HUES48 (cell line): ENCODE measurements at regions not wholly inside any gene's neighbourhood (a gene's known extent, or its start where the extent isn't known, plus 50 kb on each side); places are given as distances from the start of the nearest gene placed in this dataset.

Source experiments
- H3K27ac ChIP-seq: one replicate; pipeline ENCODE4 v1.7.0; 2013; ENCODE audit warnings: low read depth, low read length, inconsistent platforms
- H3K27me3 ChIP-seq: 2 replicates; pipeline ENCODE4 v1.6.1; 2013; ENCODE audit warnings: mild to moderate bottlenecking, low read length; ENCODE audit not compliant: control insufficient read depth, insufficient read depth
- H3K36me3 ChIP-seq: 2 replicates; pipeline ENCODE4 v1.6.1; 2013; ENCODE audit warnings: low read length; ENCODE audit not compliant: control insufficient read depth, insufficient read depth
- H3K4me1 ChIP-seq: 2 replicates; pipeline ENCODE4 v1.6.1; 2013; ENCODE audit warnings: mild to moderate bottlenecking, low read length; ENCODE audit not compliant: control insufficient read depth, insufficient read depth
- H3K4me3 ChIP-seq: 2 replicates; pipeline ENCODE4 v1.5.1; 2013; ENCODE audit warnings: mild to moderate bottlenecking, low read depth, low read length
- H3K9ac ChIP-seq: 2 replicates; pipeline ENCODE4 v1.6.1; 2013; ENCODE audit warnings: mild to moderate bottlenecking, low read depth, low read length, moderate library complexity
- H3K9me3 ChIP-seq: 2 replicates; pipeline ENCODE4 v1.6.1; 2013; ENCODE audit warnings: low read length; ENCODE audit not compliant: control insufficient read depth, insufficient read depth

DNA sequence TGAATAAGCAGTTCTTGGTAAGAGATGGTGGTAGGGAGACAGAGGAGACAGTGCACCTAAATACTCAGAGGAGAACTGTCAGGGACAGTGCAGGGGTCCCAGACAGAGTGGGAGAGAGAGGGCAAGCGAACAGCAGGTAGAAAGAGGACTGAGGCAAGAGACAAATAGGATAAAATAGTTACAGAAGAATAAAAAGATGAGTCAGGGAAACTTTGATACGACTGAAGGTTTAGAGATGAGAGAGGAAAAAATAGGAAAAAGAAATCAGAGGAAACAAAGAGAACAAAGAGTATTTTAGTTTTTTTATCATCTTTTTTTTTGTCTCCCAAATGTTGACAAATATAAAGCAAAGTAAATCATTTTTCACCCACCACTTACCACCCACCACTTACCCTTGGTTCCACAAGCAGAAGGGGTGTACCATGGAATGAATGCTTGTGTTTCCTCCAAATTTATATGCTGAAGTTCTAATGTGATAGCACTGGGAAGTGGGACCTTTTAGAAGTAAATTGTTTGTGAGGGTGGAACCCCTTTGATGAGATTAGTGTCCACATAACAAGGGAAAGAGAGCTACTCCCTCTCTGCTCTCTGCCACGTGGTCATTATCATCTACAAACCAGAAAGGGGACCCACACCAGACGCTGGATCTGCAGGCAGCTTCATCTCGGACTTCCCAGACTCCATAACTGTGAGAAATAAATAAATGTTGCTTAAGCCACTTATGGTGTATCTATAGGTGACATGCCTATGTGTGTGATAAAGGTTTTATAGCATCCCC is 292.1 kb downstream of the BTG1 start:
- H3K27ac ChIP-seq = no peak overlapping the region
- no peaks in the 10 kb centered on the region for H3K36me3 ChIP-seq
- no peaks in the 10 kb centered on the region for H3K4me1 ChIP-seq
- no peaks in the 10 kb centered on the region for H3K27me3 ChIP-seq
- no peak overlapping the region for H3K9ac ChIP-seq
- no peaks in the 10 kb centered on the region for H3K9me3 ChIP-seq
- no peak overlapping the region for H3K4me3 ChIP-seq

DNA sequence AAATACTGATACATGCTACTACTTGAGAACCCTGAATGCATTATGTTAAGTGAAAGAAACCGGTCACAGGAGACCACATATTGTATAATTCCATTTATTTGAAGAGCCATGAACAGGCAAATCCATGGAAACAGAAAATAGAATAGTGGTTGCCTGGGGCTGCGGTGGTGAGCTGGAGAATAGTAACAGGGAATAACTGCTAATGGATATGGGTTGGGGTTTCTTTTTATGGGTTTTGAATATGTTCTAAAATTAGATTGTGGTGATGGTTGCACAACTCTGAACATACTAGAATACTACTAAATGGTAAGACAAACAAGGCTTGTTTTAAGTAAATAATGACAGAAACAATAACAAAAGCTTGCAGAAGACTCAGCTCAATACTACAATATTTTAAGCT is 293.0 kb downstream of the BTG1 start:
- H3K9me3 ChIP-seq = no peaks in the 10 kb centered on the region

DNA sequence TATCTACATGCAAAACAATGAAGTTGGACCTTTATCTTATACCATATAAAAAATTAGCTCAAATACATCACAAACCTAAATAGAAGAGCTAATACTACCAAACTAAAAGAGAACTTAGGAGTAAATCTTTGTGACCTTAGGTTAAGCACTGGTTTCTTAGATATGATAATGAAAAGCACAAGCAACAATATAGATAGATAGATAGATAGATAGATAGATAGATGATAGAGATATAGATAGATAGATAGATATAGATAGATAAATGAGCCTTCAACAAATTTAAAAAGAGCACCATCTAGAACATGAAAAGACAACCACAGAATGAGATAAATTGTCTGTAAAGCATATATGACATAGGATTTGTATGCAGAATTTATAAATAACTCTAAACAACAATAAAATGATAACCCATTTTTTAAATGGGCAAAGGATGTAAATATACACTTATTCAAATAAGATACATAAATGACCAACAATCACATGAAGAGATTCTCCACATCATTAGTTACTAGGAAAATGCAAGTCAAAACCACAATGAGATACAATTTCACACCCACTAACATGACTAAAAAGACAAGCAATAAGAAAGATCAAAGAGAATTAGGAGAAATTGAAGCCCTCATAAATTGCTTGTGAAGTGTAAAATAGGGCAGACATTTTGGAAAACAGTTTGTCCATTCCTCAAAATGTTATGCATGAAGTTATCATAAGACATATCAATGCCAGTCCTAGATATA is 293.7 kb downstream of the BTG1 start:
- Histone ChIP-seq H3K4me3 (no peak overlapping the region), H3K27me3 (no peaks in the 10 kb centered on the region), H3K9me3 (no peaks in the 10 kb centered on the region), H3K27ac (no peak overlapping the region), H3K36me3 (no peaks in the 10 kb centered on the region), H3K4me1 (no peaks in the 10 kb centered on the region), H3K9ac (no peak overlapping the region)

More for the DNA sequence above, 293.0 kb downstream of the BTG1 start:
- Histone ChIP-seq H3K4me3 (no peak overlapping the region), H3K36me3 (no peaks in the 10 kb centered on the region), H3K27me3 (no peaks in the 10 kb centered on the region), H3K27ac (no peak overlapping the region), H3K4me1 (no peaks in the 10 kb centered on the region), H3K9ac (no peak overlapping the region)

DNA sequence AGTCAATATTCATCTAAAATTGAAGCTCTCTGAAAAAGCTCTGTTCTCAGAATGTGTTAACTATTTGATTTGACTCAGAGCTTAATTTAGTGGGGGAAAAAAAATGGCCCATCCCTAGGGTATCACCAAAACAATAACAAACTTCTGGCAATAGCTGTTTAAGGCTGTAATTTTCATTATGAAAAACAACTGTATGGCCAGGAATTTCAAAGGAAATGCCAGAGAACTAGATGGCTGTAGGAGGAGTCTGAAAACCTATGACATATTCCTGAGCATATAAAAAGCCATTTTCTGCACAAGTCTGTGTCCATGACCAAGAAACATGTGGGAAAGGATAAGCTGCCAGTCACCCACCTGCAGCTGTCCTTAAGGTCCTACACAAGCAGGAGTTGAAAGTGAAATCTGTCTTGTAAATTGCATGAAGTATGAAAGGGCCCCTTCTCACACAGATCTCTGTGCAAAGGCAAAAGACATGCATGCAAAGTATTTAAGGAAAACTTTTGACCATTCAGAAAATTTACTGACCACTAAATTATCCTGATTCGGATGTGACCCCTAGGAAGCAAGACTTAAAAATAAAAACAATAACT is 299.1 kb downstream of the BTG1 start:
- Histone ChIP-seq H3K27ac (no peak overlapping the region), H3K9me3 (no peaks in the 10 kb centered on the region), H3K9ac (no peak overlapping the region), H3K36me3 (no peaks in the 10 kb centered on the region), H3K4me1 (no peaks in the 10 kb centered on the region), H3K27me3 (no peaks in the 10 kb centered on the region), H3K4me3 (no peak overlapping the region)

DNA sequence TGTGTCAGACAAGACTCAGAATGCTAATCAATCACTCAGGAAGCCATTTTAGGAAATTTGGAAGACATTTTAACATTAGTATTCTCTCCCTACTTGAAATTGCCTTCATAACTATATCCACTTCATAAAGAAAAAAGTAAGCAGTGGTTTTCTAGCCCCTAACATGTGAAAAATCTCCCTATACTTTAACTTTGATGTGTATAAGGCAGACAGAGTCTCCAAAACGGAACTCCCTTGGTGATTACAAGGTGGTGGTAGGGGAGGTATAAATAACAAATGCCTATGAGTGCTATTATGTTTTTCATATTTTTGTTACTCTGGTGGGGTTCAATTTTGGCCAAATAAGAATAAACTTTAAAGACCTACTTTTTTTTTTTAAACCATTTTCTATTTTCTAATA is 300.3 kb downstream of the BTG1 start:
- no peaks in the 10 kb centered on the region for H3K36me3 ChIP-seq
- H3K27ac ChIP-seq = no peak overlapping the region
- H3K27me3 ChIP-seq = no peaks in the 10 kb centered on the region
- H3K4me3 ChIP-seq = no peak overlapping the region
- no peak overlapping the region for H3K9ac ChIP-seq
- no peaks in the 10 kb centered on the region for H3K4me1 ChIP-seq
- no peaks in the 10 kb centered on the region for H3K9me3 ChIP-seq

DNA sequence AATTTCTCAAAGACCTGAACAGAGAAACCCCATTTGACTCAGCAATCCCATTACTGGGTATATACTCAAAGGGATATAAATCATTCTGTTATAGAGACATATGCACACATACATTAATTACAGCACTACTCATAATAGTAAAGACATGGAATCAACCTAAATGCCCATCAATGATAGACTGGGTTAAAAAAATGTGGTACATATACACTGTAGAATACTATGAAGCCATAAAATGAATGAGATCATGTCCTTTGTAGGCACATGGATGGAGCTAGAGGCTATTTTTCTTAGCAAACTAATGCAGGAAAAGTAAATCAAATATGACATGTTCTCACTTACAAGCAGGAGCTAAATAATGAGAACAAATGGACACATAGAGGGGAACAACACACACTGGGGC is 303.8 kb downstream of the BTG1 start:
- no peaks in the 10 kb centered on the region for H3K9me3 ChIP-seq
- H3K4me3 ChIP-seq = no peak overlapping the region
- H3K4me1 ChIP-seq = no peaks in the 10 kb centered on the region
- H3K27ac ChIP-seq = no peak overlapping the region
- no peak overlapping the region for H3K9ac ChIP-seq
- H3K36me3 ChIP-seq = no peaks in the 10 kb centered on the region
- no peaks in the 10 kb centered on the region for H3K27me3 ChIP-seq

DNA sequence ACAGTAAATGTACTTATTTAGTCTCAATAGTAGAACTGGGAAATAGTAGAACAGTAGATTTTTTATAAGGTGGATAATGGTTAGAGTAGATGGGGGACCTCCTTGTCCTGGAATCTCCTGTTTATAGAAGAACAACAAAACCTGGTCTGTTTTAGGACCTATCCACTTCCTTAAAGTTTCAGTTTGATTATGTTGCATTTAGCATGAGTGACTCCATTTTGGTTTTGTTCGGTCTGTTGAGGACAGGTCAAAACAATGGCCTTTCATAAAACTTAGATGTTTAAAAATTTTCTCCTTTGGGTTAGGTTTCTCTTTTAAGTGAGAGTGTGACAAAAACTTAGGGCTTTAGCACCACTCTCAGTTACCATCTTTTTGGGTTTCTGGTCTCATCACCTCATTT is 308.9 kb downstream of the BTG1 start:
- no peaks in the 10 kb centered on the region for H3K4me1 ChIP-seq
- no peaks in the 10 kb centered on the region for H3K27me3 ChIP-seq
- no peak overlapping the region for H3K4me3 ChIP-seq
- no peak overlapping the region for H3K27ac ChIP-seq
- H3K9ac ChIP-seq = no peak overlapping the region
- H3K9me3 ChIP-seq = no peaks in the 10 kb centered on the region
- H3K36me3 ChIP-seq = no peaks in the 10 kb centered on the region

DNA sequence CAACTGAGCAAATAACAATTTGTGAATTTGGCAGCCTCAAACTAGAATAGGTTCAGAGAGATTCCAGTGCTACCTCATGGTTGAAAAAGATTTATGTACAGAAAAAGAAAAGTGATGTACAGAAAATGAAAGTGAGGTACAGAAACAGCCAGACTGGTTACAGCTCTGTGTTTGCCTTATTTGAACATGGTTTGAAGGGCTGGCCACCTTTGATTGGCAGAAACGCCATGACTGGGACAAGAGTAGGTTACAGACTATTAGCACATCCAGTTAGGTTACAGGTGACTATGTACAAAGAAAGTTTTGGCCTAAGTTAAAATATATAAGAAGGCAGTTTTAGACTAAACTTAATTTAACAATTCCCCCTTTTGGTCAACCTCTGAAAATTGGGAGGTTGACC is 309.4 kb downstream of the BTG1 start:
- Histone ChIP-seq H3K9ac (no peak overlapping the region), H3K27me3 (no peaks in the 10 kb centered on the region), H3K27ac (no peak overlapping the region), H3K36me3 (no peaks in the 10 kb centered on the region), H3K4me1 (no peaks in the 10 kb centered on the region), H3K9me3 (no peaks in the 10 kb centered on the region), H3K4me3 (no peak overlapping the region)

DNA sequence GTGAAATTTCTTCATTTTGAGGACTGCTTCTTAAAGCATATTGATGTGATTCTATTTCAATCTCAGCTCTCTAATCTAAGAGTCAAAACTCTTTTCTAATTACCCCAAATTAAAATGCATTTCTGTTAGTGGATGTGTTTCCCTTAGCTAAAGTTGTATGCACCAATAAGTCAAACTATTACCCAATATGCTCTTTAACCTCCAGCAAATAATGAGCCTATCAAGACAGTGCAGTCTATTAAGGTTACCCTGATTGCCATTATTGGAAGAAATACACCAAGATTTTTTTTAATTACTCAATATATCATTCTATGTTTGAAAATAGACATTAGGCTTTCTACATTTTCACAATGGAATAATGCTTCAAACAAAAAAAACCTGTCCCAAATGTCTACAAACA is 310.0 kb downstream of the BTG1 start:
- Histone ChIP-seq H3K9me3 (no peaks in the 10 kb centered on the region), H3K27ac (no peak overlapping the region), H3K4me3 (no peak overlapping the region), H3K9ac (no peak overlapping the region), H3K27me3 (no peaks in the 10 kb centered on the region), H3K4me1 (no peaks in the 10 kb centered on the region), H3K36me3 (no peaks in the 10 kb centered on the region)

DNA sequence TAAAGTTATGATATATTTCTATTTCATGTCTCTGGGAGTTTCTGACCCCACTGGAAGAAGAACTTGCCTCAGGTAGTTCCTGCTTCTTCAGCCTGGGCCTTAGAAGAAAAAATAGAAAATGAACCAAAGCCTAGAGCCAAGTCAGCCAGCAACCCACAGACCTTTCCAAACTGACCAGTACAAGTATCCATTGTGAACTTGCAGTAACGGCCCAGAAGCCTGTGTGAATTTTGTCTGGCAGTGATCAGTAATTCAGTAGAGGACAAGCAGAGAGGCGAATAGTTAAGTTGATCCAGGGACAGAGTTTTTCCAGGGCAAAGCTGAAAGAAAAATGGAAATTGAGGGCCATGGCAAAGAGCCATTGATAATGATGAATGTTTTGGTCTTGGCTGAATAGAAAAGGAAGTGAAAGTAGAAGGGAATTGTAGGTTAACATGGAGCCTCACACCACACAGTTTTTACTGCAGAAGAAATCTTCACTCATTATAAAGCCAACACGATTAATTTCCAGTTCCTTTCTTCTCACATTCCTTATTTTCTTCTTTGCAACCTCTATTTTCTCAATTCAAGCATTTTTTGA is 311.8 kb downstream of the BTG1 start:
- Histone ChIP-seq H3K27ac (no peak overlapping the region), H3K4me1 (no peaks in the 10 kb centered on the region), H3K36me3 (no peaks in the 10 kb centered on the region), H3K9me3 (no peaks in the 10 kb centered on the region), H3K27me3 (no peaks in the 10 kb centered on the region), H3K9ac (no peak overlapping the region), H3K4me3 (no peak overlapping the region)

DNA sequence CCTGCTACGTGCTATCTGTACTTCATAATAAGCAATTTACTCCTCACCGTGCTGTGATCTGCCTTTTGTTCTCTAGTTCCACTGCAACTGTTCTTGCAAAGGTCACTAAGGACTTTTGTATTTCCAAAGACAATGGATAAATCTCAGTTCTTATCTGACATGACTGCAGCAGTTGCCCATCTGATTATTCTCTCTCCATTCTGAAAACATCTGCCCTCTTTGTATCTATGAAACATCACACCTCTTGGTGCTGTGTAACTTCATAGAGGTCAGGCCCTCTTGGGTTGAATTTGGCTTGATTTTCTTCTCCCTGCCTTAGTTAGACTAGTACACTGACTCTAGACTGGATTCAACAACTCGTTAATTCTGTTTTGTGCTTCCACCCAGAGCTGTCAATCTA is 319.6 kb downstream of the BTG1 start:
- H3K9me3 ChIP-seq = no peaks in the 10 kb centered on the region
- no peak overlapping the region for H3K9ac ChIP-seq
- H3K36me3 ChIP-seq = no peaks in the 10 kb centered on the region
- H3K4me3 ChIP-seq = no peak overlapping the region
- H3K27ac ChIP-seq = no peak overlapping the region
- H3K27me3 ChIP-seq = no peaks in the 10 kb centered on the region
- no peaks in the 10 kb centered on the region for H3K4me1 ChIP-seq
